Urinary bladder (tissue), 3 donors: ENCODE measurements at regions not wholly inside any gene's neighbourhood (a gene's known extent, or its start where the extent isn't known, plus 50 kb on each side); places are given as distances from the start of the nearest gene placed in this dataset.
"Not testable (repeated sequence)": the region's sequence is repeated elsewhere in the genome, so short reads cannot be mapped to it uniquely, and the experiment has no call there.

Experiments
- DNase-seq: peaks from one replicate; pipeline ENCODE4 v3.0.0-alpha.2; 2015; ENCODE audit errors: extremely low spot score
- H3K27ac ChIP-seq: one replicate; pipeline ENCODE4 v1.5.1; 2013; ENCODE audit warnings: low read depth, mild to moderate bottlenecking, moderate library complexity
- H3K36me3 ChIP-seq: one replicate; pipeline ENCODE4 v1.6.1; 2013; ENCODE audit warnings: mild to moderate bottlenecking, moderate library complexity; ENCODE audit not compliant: insufficient read depth
- H3K4me1 ChIP-seq: one replicate; pipeline ENCODE4 v1.6.1; 2013; ENCODE audit warnings: mild to moderate bottlenecking, moderate library complexity; ENCODE audit not compliant: insufficient read depth
- H3K4me3 ChIP-seq: one replicate; pipeline ENCODE4 v1.5.1; 2013; ENCODE audit warnings: low read depth, low read length
- WGBS: extraction: QIAGEN DNeasy Blood & Tissue Kit; methylation state at CpG from one replicate; pipeline ENCODE4 v1.1.7; 2013; 5-methylcytosine and 5-hydroxymethylcytosine counted together
- donor health status: healthy with polysubstance abuse.
- donor health status: healthy.

- no peaks in the 10 kb centered on the region for H3K36me3 ChIP-seq
- H3K4me1 ChIP-seq: no peaks in the 10 kb centered on the region
- H3K27ac ChIP-seq: no peak overlapping the region
- peak; percentile 15 for DNase-seq
- 28% methylated on average over 8 of the region's 8 CpGs for WGBS
- H3K4me3 ChIP-seq: no peak overlapping the region
These were observed 122.3 kb upstream of the NTF3 start for GRCh38 chr12:5309654-5310053.

- no peak for DNase-seq
- H3K27ac ChIP-seq: no peak overlapping the region
- H3K4me3 ChIP-seq: no peak overlapping the region
- no peaks in the 10 kb centered on the region for H3K4me1 ChIP-seq
- 81% methylated on average over 1 of the region's 1 CpG for WGBS
- no peaks in the 10 kb centered on the region for H3K36me3 ChIP-seq
These were observed 121.8 kb upstream of the NTF3 start for GRCh38 chr12:5310151-5310550.

DNA sequence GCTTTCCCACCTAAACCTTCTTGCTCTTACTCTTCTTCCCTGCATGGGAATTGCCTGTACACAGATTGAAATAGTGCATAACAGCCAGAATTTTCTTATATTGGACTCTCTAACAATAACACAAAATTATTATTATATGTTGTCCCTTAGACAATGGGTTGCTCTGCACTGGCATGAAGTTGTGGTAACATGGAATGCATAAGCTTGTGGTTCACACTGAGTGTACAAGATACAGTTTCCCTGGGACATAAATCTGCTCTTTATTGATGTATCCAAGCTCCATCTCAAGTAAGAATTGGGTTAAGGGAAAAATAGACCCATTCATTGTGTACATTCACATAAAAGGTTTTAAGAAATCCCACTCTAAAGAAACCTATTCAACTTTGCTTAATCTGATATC is 114.4 kb upstream of the NTF3 start:
- Histone ChIP-seq H3K27ac (no peak overlapping the region), H3K4me1 (no peaks in the 10 kb centered on the region), H3K36me3 (no peaks in the 10 kb centered on the region), H3K4me3 (no peak overlapping the region)
- DNase-seq: no peak

GRCh38 chr12:5318874-5319273 is 113.0 kb upstream of the NTF3 start:
- peak; percentile 23 for DNase-seq
- Histone ChIP-seq H3K4me1 (no peaks in the 10 kb centered on the region), H3K36me3 (no peaks in the 10 kb centered on the region), H3K4me3 (no peak overlapping the region), H3K27ac (no peak overlapping the region)

GRCh38 chr12:5328669-5329517 is 103.0 kb upstream of the NTF3 start:
- no peak overlapping the region for H3K4me3 ChIP-seq
- DNase-seq: no peak
- 65% methylated on average over 7 of the region's 7 CpGs for WGBS
- H3K27ac ChIP-seq: no peak overlapping the region
- H3K4me1 ChIP-seq: no peaks in the 10 kb centered on the region
- no peaks in the 10 kb centered on the region for H3K36me3 ChIP-seq

DNA sequence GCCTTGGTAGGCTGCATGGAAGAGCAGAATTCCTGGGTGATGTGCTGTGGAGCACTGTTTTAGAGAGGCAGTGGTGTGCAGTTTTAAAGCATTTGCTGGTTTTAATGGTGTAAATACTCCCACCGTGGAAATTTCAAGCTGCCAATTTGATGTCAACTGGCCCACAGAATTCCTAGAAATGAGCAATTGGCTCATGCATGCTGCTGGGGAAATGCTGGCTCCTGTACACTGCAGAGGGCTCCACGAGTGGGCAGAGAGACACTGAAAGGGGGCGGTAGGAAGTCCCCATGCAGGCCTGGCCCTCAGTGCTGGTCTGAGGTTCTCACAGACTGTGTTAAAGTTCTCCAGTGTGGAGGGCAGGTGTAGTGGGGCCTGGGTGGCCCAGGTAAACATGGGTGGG is 99.4 kb upstream of the NTF3 start:
- Histone ChIP-seq H3K4me3 (no peak overlapping the region), H3K27ac (no peak overlapping the region), H3K36me3 (no peaks in the 10 kb centered on the region), H3K4me1 (no peaks in the 10 kb centered on the region)
- 73% methylated on average over 3 of the region's 3 CpGs for WGBS
- DNase-seq: no peak

DNA sequence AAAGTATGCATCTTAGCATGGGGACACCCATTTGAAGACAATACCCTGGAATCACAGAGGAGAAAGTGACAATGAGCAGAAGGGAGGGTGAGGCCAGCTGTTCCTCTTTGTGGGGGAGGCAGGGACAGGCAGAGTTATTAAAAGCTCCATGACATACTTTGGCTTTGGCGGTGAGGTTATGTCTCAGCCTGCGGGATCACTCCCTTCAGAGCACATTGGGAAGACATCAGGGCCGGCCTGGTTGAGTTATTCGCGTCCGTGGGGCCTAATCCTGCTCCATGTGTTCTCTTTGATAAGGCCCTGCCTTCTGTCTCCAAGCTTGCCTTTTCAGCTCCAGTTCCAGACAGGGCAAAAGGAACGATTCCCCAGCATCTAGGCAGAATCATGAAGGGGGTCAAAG is 98.8 kb upstream of the NTF3 start:
- H3K36me3 ChIP-seq: no peaks in the 10 kb centered on the region
- 59% methylated on average over 7 of the region's 7 CpGs for WGBS
- no peak overlapping the region for H3K27ac ChIP-seq
- no peaks in the 10 kb centered on the region for H3K4me1 ChIP-seq
- no peak overlapping the region for H3K4me3 ChIP-seq
- no peak for DNase-seq

GRCh38 chr12:5335069-5335468 is 96.8 kb upstream of the NTF3 start:
- no peak for DNase-seq
- H3K27ac ChIP-seq: no peak overlapping the region
- H3K4me1 ChIP-seq: no peaks in the 10 kb centered on the region
- no peaks in the 10 kb centered on the region for H3K36me3 ChIP-seq
- WGBS: 77% methylated on average over 2 of the region's 2 CpGs
- no peak overlapping the region for H3K4me3 ChIP-seq

GRCh38 chr12:5341086-5341485 is 90.8 kb upstream of the NTF3 start:
- not testable (repeated sequence) for H3K4me3 ChIP-seq, H3K27ac ChIP-seq, H3K4me1 ChIP-seq, H3K36me3 ChIP-seq, DNase-seq
- WGBS: 48% methylated on average over 2 of the region's 2 CpGs

DNA sequence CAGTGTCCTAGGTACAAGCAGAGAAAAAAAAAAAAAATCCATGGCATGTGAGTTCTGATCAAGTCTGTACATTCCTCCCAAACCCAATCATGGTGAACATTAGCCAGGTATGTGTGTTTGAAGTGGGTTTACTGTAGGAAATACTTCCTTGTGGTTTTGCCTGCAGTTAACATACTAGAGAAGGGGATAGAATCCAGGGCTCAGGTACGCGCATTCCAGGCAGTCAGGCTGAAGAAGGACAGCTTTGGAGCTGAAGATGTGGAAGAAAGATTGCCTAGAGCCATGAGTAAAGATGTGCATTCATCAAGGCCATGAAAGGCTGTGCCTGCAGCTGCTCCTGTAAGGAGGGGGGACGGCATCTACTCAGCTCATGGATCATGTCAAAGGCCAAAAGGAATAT is 88.2 kb upstream of the NTF3 start:
- Histone ChIP-seq H3K4me1 (no peaks in the 10 kb centered on the region), H3K36me3 (no peaks in the 10 kb centered on the region), H3K4me3 (no peak overlapping the region), H3K27ac (no peak overlapping the region)
- no peak for DNase-seq
- 97% methylated on average over 3 of the region's 3 CpGs for WGBS

GRCh38 chr12:5344131-5344530 is 87.8 kb upstream of the NTF3 start:
- Histone ChIP-seq H3K36me3 (no peaks in the 10 kb centered on the region), H3K4me3 (no peak overlapping the region), H3K27ac (no peak overlapping the region), H3K4me1 (no peaks in the 10 kb centered on the region)
- DNase-seq: no peak
- WGBS: 65% methylated on average over 4 of the region's 4 CpGs

DNA sequence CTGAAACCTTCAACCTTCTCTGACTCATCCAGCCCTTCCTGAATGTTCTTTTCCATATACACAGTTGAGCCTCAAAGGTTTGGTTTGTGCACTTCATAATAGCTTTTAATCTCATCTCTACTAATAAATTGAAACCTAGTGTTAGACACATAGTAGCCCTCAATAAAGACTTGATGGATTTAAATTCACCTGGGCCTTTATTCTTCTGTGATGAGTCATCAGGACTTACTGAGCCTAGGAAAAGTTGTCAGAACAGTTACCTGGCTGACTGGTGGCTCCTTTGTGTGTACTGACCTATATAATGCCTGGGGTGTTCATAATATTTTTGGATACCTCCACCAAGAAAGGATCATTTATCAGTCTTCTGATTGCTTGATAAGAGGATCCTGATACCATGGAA is 86.4 kb upstream of the NTF3 start:
- Histone ChIP-seq H3K36me3 (no peaks in the 10 kb centered on the region), H3K27ac (no peak overlapping the region), H3K4me1 (no peaks in the 10 kb centered on the region), H3K4me3 (no peak overlapping the region)
- no peak for DNase-seq

DNA sequence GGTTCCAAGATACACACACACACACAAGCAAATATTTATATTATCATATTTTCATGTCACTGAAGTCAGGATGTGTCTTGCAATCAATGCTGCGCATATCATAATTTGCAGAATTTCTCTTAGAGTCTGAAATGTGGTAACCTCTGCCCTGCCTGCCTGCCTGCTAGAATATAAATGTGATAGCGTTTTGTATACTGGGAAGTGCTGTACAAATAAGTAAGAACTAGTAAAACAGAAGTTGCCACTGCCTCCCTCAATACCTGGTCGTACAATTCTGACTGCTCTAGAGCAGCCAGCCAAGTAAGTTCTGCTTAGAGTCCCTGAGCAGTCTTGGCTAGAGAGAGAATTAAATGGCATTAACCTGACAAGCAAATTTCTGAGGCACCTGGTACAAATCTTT is 83.9 kb upstream of the NTF3 start:
- 49% methylated on average over 3 of the region's 3 CpGs for WGBS
- H3K4me3 ChIP-seq: no peak overlapping the region
- no peak for DNase-seq
- H3K4me1 ChIP-seq: no peaks in the 10 kb centered on the region
- H3K27ac ChIP-seq: no peak overlapping the region
- no peaks in the 10 kb centered on the region for H3K36me3 ChIP-seq

- DNase-seq: no peak
- H3K4me1 ChIP-seq: no peaks in the 10 kb centered on the region
- 49% methylated on average over 4 of the region's 4 CpGs for WGBS
- no peak overlapping the region for H3K4me3 ChIP-seq
- no peaks in the 10 kb centered on the region for H3K36me3 ChIP-seq
- no peak overlapping the region for H3K27ac ChIP-seq
These were observed 83.4 kb upstream of the NTF3 start for GRCh38 chr12:5348491-5348890.
